ENCODE measurements at regions not wholly inside any gene's neighbourhood (a gene's known extent, or its start where the extent isn't known, plus 50 kb on each side); places are given as distances from the start of the nearest gene placed in this dataset.

DNA sequence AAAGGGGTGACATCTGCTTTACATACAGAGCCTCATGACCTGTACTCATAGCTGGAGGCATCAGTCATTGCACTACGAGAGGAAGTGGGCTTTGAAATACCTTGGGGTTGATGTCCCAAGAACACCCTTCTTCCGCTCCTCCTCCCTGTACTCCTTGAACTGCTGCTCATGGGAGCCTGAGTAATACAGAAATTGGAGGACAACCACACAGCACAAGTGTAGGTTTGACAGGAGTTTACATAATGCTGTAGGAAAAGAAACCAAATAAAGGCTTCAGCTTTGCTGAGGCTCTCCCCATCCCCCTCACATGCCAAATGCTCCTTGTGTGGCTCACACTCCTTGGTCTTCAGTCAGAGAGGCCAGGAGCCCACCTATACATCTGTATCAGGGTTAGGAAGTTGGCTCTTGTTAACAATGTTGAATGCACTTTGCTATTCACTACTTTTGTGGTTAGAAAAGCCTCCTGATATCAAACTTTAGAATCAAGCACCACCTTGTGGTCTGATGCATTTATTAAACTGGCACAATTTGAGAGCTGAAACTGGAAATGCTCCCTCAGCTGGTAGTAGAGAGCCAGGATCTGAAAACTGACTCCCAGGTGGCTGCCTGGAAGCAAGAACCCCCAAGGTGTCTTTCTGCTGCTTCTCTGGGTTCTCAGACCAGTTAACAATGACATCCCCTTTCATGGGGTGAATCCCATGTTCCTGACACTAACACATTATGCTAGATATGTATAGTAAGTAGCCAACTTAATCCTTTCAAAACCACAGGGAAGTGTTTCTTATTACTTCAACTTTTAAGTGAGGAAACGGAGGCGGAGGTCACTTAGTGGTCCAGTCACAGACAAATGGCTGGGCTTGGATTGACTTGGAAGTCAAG is 56.2 kb upstream of the EDN1 start:
- WGBS, 5 donors: 60 to 74% (median 71%) methylated on average over 4 of the region's 4 CpGs

DNA sequence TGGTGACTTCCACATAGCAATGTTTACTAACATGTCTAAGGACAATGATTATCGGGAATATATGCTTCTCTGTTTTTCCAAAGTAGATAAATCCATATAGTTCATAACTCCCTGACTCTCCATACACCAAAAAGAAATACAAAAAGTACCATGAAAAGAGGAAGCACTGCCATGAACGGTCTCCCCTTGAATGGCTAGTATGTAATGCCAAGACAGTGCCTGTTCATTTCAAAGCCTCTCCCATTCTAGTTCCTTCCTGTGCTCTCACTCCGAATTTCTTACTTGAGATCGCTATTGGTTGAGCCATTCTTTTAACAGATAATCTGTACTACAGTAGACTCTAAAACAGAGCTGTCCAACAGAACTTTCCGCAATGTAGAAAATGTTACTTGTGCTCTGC is 54.8 kb upstream of the EDN1 start:
- Histone ChIP-seq H3K4me3 (no peak overlapping the region), H3K36me3 (no peaks in the 10 kb centered on the region), H3K4me1 (peaks cover 0 to 16% (median 7%) of the 10 kb centered on the region in 4 donors), H3K27me3 (no peaks in the 10 kb centered on the region), H3K27ac (no peak overlapping the region), H3K9me3 (no peaks in the 10 kb centered on the region)
- TF ChIP-seq POLR2A (IDR thresholded peaks at IDR 0.05): no peak
- TF ChIP-seq, protein P1, sequence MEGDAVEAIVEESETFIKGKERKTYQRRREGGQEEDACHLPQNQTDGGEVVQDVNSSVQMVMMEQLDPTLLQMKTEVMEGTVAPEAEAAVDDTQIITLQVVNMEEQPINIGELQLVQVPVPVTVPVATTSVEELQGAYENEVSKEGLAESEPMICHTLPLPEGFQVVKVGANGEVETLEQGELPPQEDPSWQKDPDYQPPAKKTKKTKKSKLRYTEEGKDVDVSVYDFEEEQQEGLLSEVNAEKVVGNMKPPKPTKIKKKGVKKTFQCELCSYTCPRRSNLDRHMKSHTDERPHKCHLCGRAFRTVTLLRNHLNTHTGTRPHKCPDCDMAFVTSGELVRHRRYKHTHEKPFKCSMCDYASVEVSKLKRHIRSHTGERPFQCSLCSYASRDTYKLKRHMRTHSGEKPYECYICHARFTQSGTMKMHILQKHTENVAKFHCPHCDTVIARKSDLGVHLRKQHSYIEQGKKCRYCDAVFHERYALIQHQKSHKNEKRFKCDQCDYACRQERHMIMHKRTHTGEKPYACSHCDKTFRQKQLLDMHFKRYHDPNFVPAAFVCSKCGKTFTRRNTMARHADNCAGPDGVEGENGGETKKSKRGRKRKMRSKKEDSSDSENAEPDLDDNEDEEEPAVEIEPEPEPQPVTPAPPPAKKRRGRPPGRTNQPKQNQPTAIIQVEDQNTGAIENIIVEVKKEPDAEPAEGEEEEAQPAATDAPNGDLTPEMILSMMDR (IDR thresholded peaks at IDR 0.05): no peak
- TF ChIP-seq EP300 (IDR thresholded peaks at IDR 0.05): no peak
- TF ChIP-seq POLR2AphosphoS5 (IDR thresholded peaks at IDR 0.05): no peak
- DNase-seq: no peak
- intact Hi-C loops (cut with DNase I; ENCODE audit: low total_unique reads): no loop called here
- WGBS, 5 donors: 78 to 89% (median 84%) methylated on average over 5 of the region's 5 CpGs

More for the DNA sequence above, 56.2 kb upstream of the EDN1 start:
- H3K36me3 ChIP-seq: no peaks in the 10 kb centered on the region
- no peak overlapping the region for H3K4me3 ChIP-seq
- H3K27ac ChIP-seq: no peak overlapping the region
- H3K27me3 ChIP-seq: no peaks in the 10 kb centered on the region
- intact Hi-C loops (cut with DNase I; ENCODE audit: low total_unique reads): no loop called here
- no peaks in the 10 kb centered on the region for H3K9me3 ChIP-seq
- TF ChIP-seq, protein P1 (IDR thresholded peaks at IDR 0.05): peak in 5 of 7 experiments; percentile 55 to 91 (median 68)
- no peak for TF ChIP-seq POLR2AphosphoS5 (IDR thresholded peaks at IDR 0.05)
- peak; percentile 39 to 90 for DNase-seq
- peaks cover 0 to 16% (median 7%) of the 10 kb centered on the region in 4 donors for H3K4me1 ChIP-seq

DNA sequence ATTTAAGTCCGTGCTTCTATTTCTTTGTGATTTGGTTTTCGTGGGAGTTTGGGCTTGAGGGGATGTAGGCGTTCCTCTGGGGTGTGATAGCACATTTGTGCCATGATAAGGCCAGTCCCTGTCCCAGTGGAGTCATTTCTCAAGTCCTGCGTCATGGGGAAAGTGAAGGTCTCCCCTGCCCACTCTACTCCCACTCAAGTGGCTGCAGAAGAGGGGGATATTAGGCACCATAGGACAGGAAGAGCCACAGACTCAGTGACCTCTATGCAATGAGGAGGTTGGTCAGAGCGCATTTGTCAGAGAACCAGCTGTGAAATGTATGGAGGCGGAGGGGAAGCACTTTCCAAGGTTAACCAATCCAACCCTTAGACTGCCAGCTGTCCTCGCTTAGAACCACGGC is 51.9 kb upstream of the EDN1 start:
- no peak for TF ChIP-seq POLR2A (IDR thresholded peaks at IDR 0.05)
- WGBS, 5 donors: 83 to 89% (median 87%) methylated on average over 8 of the region's 8 CpGs
- no peak for DNase-seq
- Histone ChIP-seq H3K4me3 (no peak overlapping the region), H3K9me3 (no peaks in the 10 kb centered on the region), H3K4me1 (peaks cover 0 to 12% (median 7%) of the 10 kb centered on the region in 4 donors), H3K27me3 (no peaks in the 10 kb centered on the region), H3K36me3 (no peaks in the 10 kb centered on the region), H3K27ac (no peak overlapping the region)
- intact Hi-C loops (cut with DNase I; ENCODE audit: low total_unique reads): no loop called here

Data from stomach (tissue), 8 donors.